GM19023 (cell line): ENCODE measurements at regions not wholly inside any gene's neighbourhood (a gene's known extent, or its start where the extent isn't known, plus 50 kb on each side); places are given as distances from the start of the nearest gene placed in this dataset.
"Not testable (repeated sequence)": the region's sequence is repeated elsewhere in the genome, so short reads cannot be mapped to it uniquely, and the experiment has no call there.

ENCODE experiments used
- ATAC-seq: cut with Tn5 transposase; IDR thresholded peaks from one replicate; pipeline ENCODE4 v1.9.1; 2021; ENCODE audit warnings: mild to moderate bottlenecking, moderate library complexity; ENCODE audit not compliant: unreplicated experiment

DNA sequence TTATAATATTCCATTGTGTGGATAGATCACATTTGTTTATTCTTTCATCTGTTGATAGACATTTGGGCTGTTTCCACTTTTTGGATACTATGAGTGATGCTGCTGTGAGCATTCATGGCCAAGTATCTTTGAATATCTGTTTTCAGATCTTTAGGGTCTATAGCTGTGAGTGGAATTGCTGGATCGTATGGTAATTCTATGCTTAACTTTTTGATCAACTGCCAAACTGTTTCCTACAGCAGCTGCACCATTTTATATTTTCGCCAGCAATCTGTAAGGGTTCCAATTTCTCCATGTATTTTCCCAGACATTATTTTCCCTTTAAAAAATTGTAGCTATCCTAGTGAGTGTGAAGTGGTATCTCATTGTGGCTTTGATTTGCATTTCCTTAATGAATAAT, 238.1 kb downstream of the AACS start:
- no peak for ATAC-seq

DNA sequence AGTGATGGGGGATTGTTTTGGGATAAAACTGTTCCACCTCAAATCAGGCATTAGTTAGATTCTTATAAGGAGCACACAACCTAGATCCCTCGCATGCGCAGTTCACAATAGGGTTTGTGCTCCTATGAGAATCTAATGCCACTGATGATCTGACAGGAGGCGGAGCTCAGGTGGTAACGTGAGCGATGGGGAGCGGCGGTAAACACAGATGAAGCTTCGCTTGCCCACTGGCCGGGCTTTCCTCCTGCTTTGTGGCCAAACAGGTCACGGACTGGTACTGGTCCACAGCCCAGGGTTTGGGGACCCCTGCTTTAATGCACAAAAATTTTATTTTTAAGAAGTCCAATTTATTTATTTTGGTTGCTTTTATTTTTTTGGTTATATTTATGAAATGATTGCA, 238.8 kb downstream of the AACS start:
- no peak for ATAC-seq

- no peak for ATAC-seq
Observed at GRCh38 chr12:125305231-125305630, 240.0 kb downstream of the AACS start.

GRCh38 chr12:125310461-125310860, 245.2 kb downstream of the AACS start:
- no peak for ATAC-seq

- no peak for ATAC-seq
Observed at GRCh38 chr12:125311050-125311449, 245.8 kb downstream of the AACS start.

- no peak for ATAC-seq
Observed at GRCh38 chr12:125312471-125312870, 247.2 kb downstream of the AACS start.

DNA sequence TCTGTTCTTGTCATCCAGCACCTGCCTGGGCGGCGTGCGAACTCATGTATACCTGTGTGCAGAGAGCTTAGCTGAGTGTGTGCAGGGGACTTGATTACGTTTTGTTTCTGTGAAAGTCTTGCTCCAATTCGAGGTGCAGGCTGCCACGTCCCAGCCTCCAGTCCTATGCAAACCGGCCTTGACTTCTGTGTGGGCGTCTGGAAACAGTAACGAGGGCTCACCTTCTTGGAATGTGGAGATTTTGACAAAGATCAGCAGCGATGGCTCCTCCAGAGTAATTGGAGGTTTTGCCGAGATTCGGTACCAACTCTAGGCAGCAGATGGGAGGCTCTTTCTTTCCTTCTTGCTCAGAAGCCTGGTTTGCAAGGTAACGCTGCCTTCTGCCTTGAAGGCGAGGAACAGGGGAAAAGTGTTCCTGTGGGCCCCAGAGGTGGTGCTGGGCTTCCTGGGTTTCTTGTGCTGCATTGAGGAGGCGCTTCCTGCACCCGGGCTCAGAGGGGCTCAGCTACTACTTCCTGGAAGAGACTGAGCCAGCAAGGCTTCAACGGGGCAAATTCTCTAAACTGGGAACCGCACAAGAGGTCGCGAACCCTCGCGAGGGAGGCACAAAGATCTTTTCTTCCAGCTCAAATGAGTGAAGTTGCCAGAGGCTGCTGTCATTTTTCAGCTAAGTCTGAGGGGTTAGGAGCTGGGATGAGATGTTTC, 249.0 kb downstream of the AACS start:
- no peak for ATAC-seq

DNA sequence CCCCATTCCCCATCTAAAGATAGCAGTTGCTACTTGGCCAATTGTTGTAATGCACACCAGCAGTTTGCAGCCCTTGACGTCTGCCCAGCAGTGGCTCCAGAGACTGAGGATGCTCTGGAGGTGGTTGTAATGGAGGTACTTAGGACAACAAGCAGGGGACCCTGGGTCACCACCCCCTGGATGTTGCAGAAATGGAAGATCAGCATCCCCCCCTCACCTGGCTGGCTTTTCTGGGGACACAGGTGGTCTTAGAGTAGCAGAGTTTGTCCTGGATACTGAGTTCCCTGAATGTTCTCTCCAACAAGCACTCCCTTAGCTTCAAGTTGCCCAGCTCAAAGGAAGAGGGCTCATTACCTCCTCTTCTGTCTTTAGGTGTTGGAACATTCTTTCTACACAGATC, 250.5 kb downstream of the AACS start:
- ATAC-seq, result no peak

DNA sequence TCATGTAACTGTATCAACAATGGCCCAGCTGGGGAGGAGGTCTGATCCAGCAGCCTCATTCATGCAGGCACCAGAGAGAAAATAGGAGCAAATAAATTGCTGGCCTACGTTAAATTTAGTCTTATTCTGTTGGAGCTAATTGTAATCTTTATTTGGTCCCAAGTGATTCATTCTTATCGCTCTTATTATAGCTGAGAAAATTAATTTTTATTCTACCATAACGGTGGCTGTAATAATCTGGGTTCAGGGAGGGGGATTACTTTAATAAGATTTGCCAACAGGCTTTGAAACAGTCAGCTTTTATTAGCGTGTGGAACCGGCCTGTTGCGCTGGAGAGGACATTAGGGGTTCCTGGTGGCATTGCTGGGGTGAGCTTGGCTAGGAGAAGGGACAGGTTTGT, 254.9 kb downstream of the AACS start:
- ATAC-seq, result no peak

- no peak for ATAC-seq
Observed at GRCh38 chr12:125324861-125325490, 259.7 kb downstream of the AACS start.

GRCh38 chr12:125329239-125330102, 264.2 kb downstream of the AACS start:
- no peak for ATAC-seq

- peak; percentile 88 for ATAC-seq
Observed at GRCh38 chr12:125330645-125331341, 265.6 kb downstream of the AACS start.

GRCh38 chr12:125331342-125332052, 266.3 kb downstream of the AACS start:
- no peak for ATAC-seq

- no peak for ATAC-seq
Observed at GRCh38 chr12:125332900-125333299, 267.7 kb downstream of the AACS start.

GRCh38 chr12:125336246-125336645, 271.0 kb downstream of the AACS start:
- ATAC-seq, result no peak

GRCh38 chr12:125340791-125341190, 275.6 kb downstream of the AACS start:
- no peak for ATAC-seq

GRCh38 chr12:125341422-125341821, 276.2 kb downstream of the AACS start:
- no peak for ATAC-seq

DNA sequence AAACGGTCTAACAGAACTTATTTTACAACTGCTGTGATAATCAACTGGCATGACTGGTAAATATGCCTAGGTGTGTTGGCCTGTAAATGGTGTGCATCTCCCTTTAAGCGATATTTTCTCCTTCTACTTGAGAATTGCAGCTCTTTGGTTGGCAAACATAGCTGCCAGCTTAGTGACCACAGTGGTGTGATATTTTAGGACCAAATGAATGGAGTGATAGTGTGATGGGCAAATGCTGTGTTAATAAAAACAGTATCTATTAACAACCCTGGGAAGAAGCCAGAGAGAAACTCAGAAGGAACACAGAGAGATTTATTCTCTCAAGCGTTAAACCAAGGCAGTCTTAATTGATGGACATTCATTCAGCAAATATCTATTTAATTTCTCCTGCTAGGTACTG, 278.4 kb downstream of the AACS start:
- no peak for ATAC-seq

DNA sequence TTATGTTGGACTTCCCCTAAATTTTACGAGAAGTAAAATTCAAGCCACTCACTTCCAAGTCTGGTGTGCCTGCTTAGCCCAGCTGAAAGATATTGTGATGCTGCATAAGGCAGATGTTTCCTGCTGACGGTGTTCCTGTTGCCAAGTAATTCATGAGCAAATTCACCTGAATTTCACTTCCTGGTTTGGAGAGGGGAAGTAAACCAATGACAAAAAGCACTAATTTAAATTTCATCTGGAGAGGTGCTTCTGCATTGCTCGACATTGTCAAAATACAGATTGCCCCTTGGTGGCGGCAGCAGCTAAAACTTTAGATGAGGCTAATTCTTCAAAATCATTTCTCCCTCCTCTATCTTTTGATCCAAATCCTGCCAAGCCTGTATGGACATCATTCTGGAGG, 281.1 kb downstream of the AACS start:
- ATAC-seq, result no peak

DNA sequence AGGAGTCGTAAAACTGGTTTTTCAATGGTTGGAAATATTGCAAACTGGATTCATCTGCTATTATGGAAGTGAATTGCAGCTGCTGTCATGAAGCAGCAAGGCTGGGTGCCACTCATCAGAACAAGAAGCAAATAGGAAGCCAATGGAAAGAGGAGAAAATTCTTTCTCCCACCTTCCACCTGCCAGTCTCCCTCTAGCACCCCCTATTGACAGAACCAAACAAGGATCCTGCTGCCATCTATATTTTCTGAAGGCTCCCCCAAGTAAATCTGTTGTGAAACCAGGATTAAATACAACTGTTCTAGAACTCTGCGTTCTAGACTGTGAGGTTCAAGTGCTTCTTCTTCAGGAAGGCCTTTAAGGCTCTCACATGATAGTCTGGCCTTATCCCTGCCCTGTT, 286.6 kb downstream of the AACS start:
- ATAC-seq, result no peak

GRCh38 chr12:125353002-125353401, 287.8 kb downstream of the AACS start:
- ATAC-seq, result not testable (repeated sequence)
